HUES48 (cell line): ENCODE measurements at regions not wholly inside any gene's neighbourhood (a gene's known extent, or its start where the extent isn't known, plus 50 kb on each side); places are given as distances from the start of the nearest gene placed in this dataset.

ENCODE experiments used
- H3K27ac ChIP-seq: one replicate; pipeline ENCODE4 v1.7.0; 2013; ENCODE audit warnings: low read depth, low read length, inconsistent platforms
- H3K27me3 ChIP-seq: 2 replicates; pipeline ENCODE4 v1.6.1; 2013; ENCODE audit warnings: mild to moderate bottlenecking, low read length; ENCODE audit not compliant: control insufficient read depth, insufficient read depth
- H3K36me3 ChIP-seq: 2 replicates; pipeline ENCODE4 v1.6.1; 2013; ENCODE audit warnings: low read length; ENCODE audit not compliant: control insufficient read depth, insufficient read depth
- H3K4me1 ChIP-seq: 2 replicates; pipeline ENCODE4 v1.6.1; 2013; ENCODE audit warnings: mild to moderate bottlenecking, low read length; ENCODE audit not compliant: control insufficient read depth, insufficient read depth
- H3K4me3 ChIP-seq: 2 replicates; pipeline ENCODE4 v1.5.1; 2013; ENCODE audit warnings: mild to moderate bottlenecking, low read depth, low read length
- H3K9ac ChIP-seq: 2 replicates; pipeline ENCODE4 v1.6.1; 2013; ENCODE audit warnings: mild to moderate bottlenecking, low read depth, low read length, moderate library complexity
- H3K9me3 ChIP-seq: 2 replicates; pipeline ENCODE4 v1.6.1; 2013; ENCODE audit warnings: low read length; ENCODE audit not compliant: control insufficient read depth, insufficient read depth

DNA sequence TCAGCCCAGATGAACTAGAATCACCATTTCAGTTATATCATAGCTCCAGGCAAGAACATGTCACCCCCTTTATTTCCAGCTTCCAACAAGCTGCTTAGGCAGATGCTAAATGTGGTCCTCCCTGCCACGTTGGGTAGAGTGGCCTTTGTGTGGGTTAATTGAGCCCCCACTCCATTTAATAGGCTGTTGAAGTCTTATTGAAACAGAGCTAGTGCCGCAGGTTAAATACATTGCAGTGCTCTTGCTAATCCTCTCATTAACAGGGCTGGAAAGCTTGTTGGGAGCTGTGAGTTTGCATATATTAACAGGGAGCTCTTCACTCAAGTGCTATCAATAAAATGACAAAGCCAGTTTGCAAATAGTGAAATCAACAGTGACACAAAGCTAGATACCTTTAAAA lies 248.4 kb upstream of the CMC1 start:
- Histone ChIP-seq H3K9me3 (no peaks in the 10 kb centered on the region), H3K4me3 (no peak overlapping the region), H3K27ac (no peak overlapping the region), H3K36me3 (no peaks in the 10 kb centered on the region), H3K4me1 (no peaks in the 10 kb centered on the region), H3K9ac (no peak overlapping the region), H3K27me3 (no peaks in the 10 kb centered on the region)

DNA sequence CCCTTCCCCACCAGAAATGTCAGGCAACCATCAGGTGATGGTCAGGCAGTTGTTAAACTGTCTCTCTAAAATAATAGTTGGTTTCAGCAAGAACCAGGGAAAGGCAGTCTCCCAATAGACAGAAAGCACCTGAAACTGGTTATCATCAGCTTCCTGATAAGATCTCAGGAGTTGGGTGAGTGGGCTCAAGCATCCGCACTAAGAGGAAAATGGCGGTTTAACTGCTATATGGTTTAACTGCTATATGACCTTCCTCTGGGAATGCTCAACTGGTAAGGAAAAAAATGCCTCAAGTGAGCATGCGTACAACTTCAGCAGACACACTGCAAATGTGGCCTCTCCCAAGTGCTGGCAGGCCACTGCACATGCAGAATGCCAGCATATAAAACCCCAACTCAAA lies 240.8 kb upstream of the CMC1 start:
- H3K9me3 ChIP-seq = peaks cover 2% of the 10 kb centered on the region; the same call in 1 of the 2 replicates
- H3K9ac ChIP-seq = no peak overlapping the region
- no peaks in the 10 kb centered on the region for H3K4me1 ChIP-seq
- H3K4me3 ChIP-seq = no peak overlapping the region
- H3K36me3 ChIP-seq = no peaks in the 10 kb centered on the region
- H3K27me3 ChIP-seq = no peaks in the 10 kb centered on the region
- no peak overlapping the region for H3K27ac ChIP-seq

DNA sequence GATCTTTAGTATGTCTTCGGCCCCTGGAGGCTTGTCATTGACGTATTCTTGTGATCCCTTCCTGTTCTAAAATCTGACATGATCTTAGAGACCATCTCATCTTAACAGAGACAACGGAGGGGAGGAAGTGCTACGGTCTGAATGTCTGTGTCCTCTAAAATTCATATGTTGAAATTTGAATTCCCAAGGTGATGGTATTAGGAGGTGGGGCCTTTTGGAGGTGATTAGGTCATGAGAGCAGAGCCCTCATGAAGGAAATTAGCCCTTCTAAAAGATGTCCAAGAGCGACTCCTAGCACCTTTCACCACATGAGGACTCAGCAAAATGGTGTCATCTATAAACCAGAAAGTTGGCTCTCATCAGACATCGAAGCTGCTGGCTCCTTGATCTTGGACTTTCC lies 233.2 kb upstream of the CMC1 start:
- Histone ChIP-seq H3K9me3 (peaks cover 2% of the 10 kb centered on the region; the same call in 1 of the 2 replicates), H3K27ac (no peak overlapping the region), H3K27me3 (no peaks in the 10 kb centered on the region), H3K4me3 (no peak overlapping the region), H3K4me1 (no peaks in the 10 kb centered on the region), H3K9ac (no peak overlapping the region), H3K36me3 (no peaks in the 10 kb centered on the region)

DNA sequence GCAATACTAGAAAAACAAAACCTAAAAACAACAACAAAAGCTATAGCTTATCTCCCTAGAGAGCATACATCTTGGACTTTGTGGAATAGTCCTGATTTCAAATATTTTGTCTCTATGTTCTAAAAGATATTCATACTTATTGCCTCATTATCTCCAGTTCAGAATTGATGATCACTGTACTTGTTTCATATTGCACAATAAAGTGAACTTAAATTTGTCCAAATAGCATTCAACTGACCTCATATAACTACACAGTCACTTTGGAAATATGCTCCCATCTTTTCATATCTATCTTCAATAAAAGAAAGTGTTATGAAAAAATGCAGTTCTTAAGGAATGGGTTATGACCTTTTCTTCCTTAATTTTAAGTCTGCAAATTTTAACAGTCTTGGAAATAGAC lies 228.6 kb upstream of the CMC1 start:
- no peaks in the 10 kb centered on the region for H3K4me1 ChIP-seq
- no peaks in the 10 kb centered on the region for H3K9me3 ChIP-seq
- H3K4me3 ChIP-seq = no peak overlapping the region
- no peak overlapping the region for H3K9ac ChIP-seq
- no peak overlapping the region for H3K27ac ChIP-seq
- H3K36me3 ChIP-seq = no peaks in the 10 kb centered on the region
- no peaks in the 10 kb centered on the region for H3K27me3 ChIP-seq

DNA sequence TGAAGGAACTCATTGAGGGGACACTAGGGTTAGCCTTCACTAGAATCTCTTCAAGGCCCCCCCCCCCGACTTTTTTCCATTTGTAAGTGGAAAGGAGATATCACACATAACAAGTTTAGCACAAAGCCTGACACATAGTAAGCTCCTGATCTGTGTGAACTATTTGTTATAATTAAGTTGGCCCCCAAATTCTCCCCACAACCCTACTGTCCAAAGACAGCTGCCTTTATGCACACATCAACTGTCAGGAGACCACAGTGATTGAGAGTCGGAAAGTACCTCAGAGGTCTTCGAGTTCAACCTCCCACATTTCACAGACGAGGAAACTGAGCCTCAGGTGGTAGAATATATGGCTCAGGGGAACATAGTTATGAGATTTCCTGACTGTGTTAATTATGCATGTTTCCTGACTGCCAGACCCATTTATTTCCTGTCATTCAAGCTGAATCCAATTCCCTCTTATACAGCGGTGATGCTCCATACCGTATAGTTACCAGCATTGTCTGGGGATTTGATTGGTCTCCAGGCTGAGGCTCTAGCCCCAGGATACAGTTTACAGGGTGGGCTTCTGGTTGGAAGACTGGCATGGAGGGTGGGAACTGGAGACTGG lies 227.4 kb upstream of the CMC1 start:
- H3K27me3 ChIP-seq = no peaks in the 10 kb centered on the region
- H3K9me3 ChIP-seq = no peaks in the 10 kb centered on the region
- no peak overlapping the region for H3K9ac ChIP-seq
- H3K27ac ChIP-seq = no peak overlapping the region
- no peaks in the 10 kb centered on the region for H3K4me1 ChIP-seq
- H3K4me3 ChIP-seq = no peak overlapping the region
- no peaks in the 10 kb centered on the region for H3K36me3 ChIP-seq

DNA sequence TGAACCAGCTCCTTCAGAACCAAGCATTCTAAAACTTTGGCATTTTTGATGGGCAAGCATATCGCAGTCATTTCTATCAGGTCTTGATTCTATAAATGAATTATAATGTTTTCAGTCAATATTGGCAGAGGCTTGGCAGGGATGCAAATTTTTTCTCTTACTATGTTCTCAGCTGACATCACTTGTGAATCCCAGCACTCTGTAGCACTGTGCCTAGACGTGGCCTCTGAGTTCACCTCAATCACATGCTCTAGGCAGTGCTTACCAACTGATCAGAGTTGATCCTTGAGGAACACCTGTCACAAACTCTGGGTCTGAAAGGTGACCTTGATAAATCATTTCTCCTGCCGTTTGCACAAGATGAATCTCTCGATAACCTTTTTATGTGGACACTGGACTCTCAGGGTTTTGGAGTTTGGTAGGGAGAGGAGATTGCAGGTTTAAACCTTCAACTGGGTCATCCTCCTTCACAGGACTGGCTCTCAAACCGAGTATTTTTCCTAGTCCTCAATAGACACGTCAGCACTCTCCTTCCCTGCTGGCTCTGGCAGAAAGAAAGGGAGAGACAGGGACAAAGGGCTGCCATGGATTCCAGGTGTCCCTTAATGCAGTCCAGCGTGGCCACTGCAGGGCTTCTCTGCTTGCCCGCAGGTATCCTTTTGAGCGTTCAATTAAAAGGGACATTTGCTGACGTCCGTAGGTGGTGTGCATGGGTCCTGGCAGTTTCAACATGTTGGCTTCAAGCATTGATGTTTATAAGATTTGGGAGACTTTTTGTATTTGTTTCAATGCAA lies 222.3 kb upstream of the CMC1 start:
- Histone ChIP-seq H3K4me3 (no peak overlapping the region), H3K27me3 (no peaks in the 10 kb centered on the region), H3K36me3 (no peaks in the 10 kb centered on the region), H3K9me3 (no peaks in the 10 kb centered on the region), H3K9ac (no peak overlapping the region), H3K27ac (no peak overlapping the region), H3K4me1 (no peaks in the 10 kb centered on the region)

DNA sequence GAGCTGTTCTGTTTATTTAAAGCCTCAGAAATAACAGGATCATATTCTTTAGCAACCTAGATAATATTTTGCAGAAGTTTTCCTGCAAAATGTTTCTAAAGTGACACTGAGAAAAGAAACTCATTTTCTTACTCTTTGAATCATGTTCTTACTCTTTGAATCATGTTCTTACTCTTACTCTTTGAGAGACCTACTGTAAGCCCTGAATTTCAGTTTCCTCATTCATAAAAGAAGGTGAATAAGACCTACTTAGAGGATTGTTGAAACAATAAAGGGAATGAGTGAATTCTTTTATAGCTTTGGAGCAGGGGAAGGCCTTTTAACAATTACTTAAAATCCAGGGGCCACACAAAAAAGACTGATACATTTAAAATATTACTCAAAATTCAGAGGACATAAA lies 221.7 kb upstream of the CMC1 start:
- Histone ChIP-seq H3K9ac (no peak overlapping the region), H3K27ac (no peak overlapping the region), H3K4me3 (no peak overlapping the region), H3K4me1 (no peaks in the 10 kb centered on the region), H3K36me3 (no peaks in the 10 kb centered on the region), H3K27me3 (no peaks in the 10 kb centered on the region), H3K9me3 (peaks cover under 1% of the 10 kb centered on the region; the same call in 1 of the 2 replicates)

DNA sequence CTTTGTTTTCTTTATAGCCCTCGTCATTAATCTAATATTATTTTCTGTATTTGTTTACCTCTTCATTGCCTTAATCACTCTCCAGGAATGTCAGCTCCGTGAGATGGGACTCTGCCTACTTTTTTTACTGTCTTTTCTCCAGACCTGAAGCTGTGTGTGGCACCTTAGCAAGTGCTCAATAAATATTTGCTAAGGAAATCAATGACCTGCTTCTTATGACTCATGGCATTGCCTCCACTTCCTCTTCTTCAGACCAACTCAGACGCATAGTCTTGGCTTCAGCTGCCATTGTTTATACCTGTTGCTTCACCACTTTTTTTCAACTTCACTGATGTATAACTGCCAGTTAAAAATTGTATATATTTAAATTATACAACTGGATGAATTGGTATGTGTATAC lies 218.5 kb upstream of the CMC1 start:
- H3K9me3 ChIP-seq = peaks cover 9% of the 10 kb centered on the region; the same call in 1 of the 2 replicates
- H3K9ac ChIP-seq = no peak overlapping the region
- H3K4me3 ChIP-seq = no peak overlapping the region
- H3K27me3 ChIP-seq = no peaks in the 10 kb centered on the region
- no peaks in the 10 kb centered on the region for H3K36me3 ChIP-seq
- no peaks in the 10 kb centered on the region for H3K4me1 ChIP-seq
- no peak overlapping the region for H3K27ac ChIP-seq

DNA sequence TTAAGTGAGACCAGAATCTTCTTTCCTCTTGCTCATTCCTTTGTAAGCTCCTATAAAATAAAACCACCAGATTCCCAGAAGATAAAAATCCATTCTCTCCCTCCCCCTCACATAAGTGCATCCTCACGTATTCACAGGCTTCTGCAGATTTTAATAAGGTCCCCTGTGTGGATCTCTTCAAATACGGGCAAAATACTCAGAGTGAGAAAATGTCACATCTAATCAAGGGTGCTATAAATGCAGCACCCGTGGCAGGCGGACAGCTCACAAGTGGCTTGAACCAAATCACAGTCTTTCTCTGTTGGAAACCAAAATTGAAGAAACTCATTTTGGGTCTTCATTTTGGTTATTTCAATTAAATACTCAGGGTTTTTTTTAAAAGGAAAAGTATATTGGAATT lies 212.9 kb upstream of the CMC1 start:
- H3K27me3 ChIP-seq = no peaks in the 10 kb centered on the region

DNA sequence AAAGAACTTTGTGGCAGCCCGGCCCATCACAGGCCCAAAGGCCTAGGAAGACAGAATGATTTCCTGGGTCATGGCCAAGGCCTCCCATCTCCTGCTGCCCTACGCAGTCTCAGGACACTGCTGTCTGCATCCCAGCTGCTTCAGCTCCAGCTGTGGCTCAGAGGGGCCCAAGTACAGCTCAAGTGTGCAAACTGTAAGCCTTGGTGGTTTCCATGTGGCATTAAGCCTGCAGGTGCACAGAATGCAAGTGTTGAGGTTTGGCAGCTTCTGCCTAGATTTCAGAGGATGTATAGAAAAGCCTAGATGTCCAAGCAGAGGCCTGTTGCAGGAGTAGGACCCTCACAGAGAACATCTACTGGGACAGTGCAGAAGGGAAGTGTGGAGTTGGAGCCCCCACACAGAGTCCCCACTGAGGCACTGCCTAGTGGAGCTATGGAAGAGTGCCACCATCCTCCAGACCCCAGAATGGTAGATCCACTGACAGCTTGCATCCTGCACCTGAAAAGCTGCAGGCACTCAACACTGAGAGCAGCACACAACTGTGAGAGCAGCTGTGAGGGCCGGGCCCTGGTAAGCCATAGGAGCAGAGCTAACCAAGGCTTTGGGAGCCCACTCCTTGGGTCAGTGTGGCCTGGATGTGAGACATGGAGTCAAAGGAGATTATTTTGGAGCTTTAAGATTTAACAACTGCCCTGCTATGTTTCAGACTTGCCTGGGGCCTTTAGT lies 208.2 kb upstream of the CMC1 start:
- Histone ChIP-seq H3K27ac (no peak overlapping the region), H3K4me3 (no peak overlapping the region), H3K4me1 (peaks cover 6% of the 10 kb centered on the region; the same call in 1 of the 2 replicates), H3K36me3 (no peaks in the 10 kb centered on the region; the same call in 1 of the 2 replicates), H3K27me3 (no peaks in the 10 kb centered on the region), H3K9me3 (peaks cover 24% of the 10 kb centered on the region; the same call in 1 of the 2 replicates), H3K9ac (no peak overlapping the region)

More for the DNA sequence above, 212.9 kb upstream of the CMC1 start:
- Histone ChIP-seq H3K4me3 (no peak overlapping the region), H3K9me3 (peaks cover 24% of the 10 kb centered on the region; the same call in 1 of the 2 replicates), H3K4me1 (peaks cover 6% of the 10 kb centered on the region; the same call in 1 of the 2 replicates), H3K36me3 (no peaks in the 10 kb centered on the region), H3K9ac (no peak overlapping the region), H3K27ac (no peak overlapping the region)
